ENCODE measurements at regions not wholly inside any gene's neighbourhood (a gene's known extent, or its start where the extent isn't known, plus 50 kb on each side); places are given as distances from the start of the nearest gene placed in this dataset.
"Not testable (repeated sequence)": the region's sequence is repeated elsewhere in the genome, so short reads cannot be mapped to it uniquely, and the experiment has no call there.

DNA sequence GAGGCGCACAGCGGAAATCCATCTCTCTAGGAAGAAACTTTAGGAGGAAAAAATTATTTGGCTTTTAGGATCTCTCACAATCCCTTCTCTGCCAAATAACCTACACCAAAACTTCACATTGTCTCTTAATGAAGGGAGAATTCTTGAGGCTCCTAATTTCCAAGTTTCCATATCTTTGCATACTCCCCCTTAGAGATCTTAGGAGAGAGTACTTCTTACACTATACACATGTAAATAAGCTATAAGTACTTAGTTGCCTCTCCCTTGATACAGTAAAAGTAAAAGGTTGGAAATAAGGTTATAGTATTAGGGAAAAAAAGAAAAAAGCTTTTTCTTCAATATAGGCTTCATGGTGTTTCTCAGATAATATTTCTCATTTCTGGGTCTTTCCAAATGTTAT, 596.7 kb downstream of the SATB2 start:
- peaks cover 0 to 13% (median 9%) of the 10 kb centered on the region in 5 donors for H3K9me3 ChIP-seq (ENCODE audit: control insufficient read depth in 5 of 5, low read length in 5 of 5)
- H3K4me3 ChIP-seq (ENCODE audit: low read depth in 1 of 5, low read length in 5 of 5), result no peak overlapping the region
- no peak overlapping the region for H3K27ac ChIP-seq (ENCODE audit: low read depth, low read length)
- H3K36me3 ChIP-seq (ENCODE audit: control insufficient read depth in 5 of 5, insufficient read depth in 5 of 5, low read length in 5 of 5), result no peaks in the 10 kb centered on the region
- H3K4me1 ChIP-seq (ENCODE audit: control insufficient read depth in 5 of 5, insufficient read depth in 5 of 5, low read length in 5 of 5), result no peaks in the 10 kb centered on the region
- no peaks in the 10 kb centered on the region for H3K27me3 ChIP-seq (ENCODE audit: control insufficient read depth in 5 of 5, insufficient read depth in 4 of 5, low read length in 5 of 5)
- no peak overlapping the region for H3K9ac ChIP-seq (ENCODE audit: low read length in 5 of 5)

DNA sequence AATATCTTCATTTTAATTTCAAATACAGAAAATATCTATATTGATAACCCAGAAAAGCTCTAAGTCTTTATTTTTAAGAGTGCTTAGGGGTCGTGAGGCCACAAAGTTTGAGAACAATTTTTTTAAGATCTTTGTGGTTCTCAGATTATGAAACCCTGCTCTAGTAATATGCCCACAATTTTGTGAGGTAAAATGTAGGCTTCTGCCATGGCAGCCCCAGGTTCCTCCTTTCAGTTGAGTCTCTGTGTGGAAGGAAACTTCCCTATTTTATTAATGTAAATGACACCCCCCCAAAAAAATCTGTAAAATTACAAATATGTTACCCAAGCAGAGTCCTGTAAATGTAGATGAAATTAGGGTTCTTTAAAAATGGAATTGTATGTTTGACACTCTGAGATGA, 600.5 kb downstream of the SATB2 start:
- Histone ChIP-seq H3K9ac (ENCODE audit: low read length in 5 of 5) (no peak overlapping the region), H3K4me3 (ENCODE audit: low read depth in 1 of 5, low read length in 5 of 5) (no peak overlapping the region), H3K36me3 (ENCODE audit: control insufficient read depth in 5 of 5, insufficient read depth in 5 of 5, low read length in 5 of 5) (no peaks in the 10 kb centered on the region), H3K27me3 (ENCODE audit: control insufficient read depth in 5 of 5, insufficient read depth in 4 of 5, low read length in 5 of 5) (no peaks in the 10 kb centered on the region), H3K27ac (ENCODE audit: low read depth, low read length) (no peak overlapping the region), H3K9me3 (ENCODE audit: control insufficient read depth in 5 of 5, low read length in 5 of 5) (peaks cover 0 to 13% (median 11%) of the 10 kb centered on the region in 5 donors), H3K4me1 (ENCODE audit: control insufficient read depth in 5 of 5, insufficient read depth in 5 of 5, low read length in 5 of 5) (no peaks in the 10 kb centered on the region)

DNA sequence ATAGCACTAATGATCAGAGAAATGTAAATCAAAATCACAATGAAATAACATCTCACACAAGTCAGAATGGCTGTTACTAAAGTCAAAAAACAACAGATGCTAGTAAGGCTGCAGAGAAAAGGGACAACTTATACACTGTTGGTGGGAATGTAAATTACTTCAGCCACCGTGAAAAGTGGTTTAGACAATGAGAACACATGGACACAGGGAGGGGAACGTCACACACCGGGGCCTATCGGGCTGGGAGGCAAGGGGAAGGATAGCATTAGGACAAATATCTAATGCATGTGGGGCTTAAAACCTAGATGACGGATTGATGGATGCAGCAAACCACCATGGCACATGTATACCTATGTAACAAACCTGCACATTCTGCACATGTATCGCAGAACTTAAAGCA, 602.0 kb downstream of the SATB2 start:
- not testable (repeated sequence) for H3K27ac ChIP-seq (ENCODE audit: low read depth, low read length); H3K27me3 ChIP-seq (ENCODE audit: control insufficient read depth in 5 of 5, insufficient read depth in 4 of 5, low read length in 5 of 5); H3K36me3 ChIP-seq (ENCODE audit: control insufficient read depth in 5 of 5, insufficient read depth in 5 of 5, low read length in 5 of 5); H3K9ac ChIP-seq (ENCODE audit: low read length in 5 of 5); H3K4me1 ChIP-seq (ENCODE audit: control insufficient read depth in 5 of 5, insufficient read depth in 5 of 5, low read length in 5 of 5); H3K4me3 ChIP-seq (ENCODE audit: low read depth in 1 of 5, low read length in 5 of 5)
- H3K9me3 ChIP-seq (ENCODE audit: control insufficient read depth in 5 of 5, low read length in 5 of 5), result peaks cover 0 to 13% (median 11%) of the 10 kb centered on the region in 5 donors

DNA sequence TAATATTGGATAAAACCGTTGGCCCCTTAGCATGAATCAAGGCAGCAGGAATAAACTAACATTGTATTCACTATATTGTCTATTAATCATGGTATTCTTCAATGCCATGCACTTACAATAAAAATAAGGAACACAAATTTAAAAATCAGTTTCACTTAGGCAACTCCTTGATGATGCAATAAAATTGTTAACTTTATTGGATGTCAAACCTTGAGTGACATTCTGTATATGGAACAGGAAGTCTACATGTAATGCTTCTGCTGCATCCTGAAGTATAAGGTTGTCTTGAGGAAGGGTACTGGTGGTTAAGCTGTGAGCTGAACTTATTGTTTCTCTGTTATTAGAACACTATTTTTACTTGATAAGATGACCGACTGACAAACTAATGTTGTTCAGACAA, 605.5 kb downstream of the SATB2 start:
- Histone ChIP-seq H3K4me1 (ENCODE audit: control insufficient read depth in 5 of 5, insufficient read depth in 5 of 5, low read length in 5 of 5) (no peaks in the 10 kb centered on the region), H3K9me3 (ENCODE audit: control insufficient read depth in 5 of 5, low read length in 5 of 5) (peaks cover 0 to 2% (median 0%) of the 10 kb centered on the region in 5 donors), H3K9ac (ENCODE audit: low read length in 5 of 5) (no peak overlapping the region), H3K27me3 (ENCODE audit: control insufficient read depth in 5 of 5, insufficient read depth in 4 of 5, low read length in 5 of 5) (no peaks in the 10 kb centered on the region), H3K4me3 (ENCODE audit: low read depth in 1 of 5, low read length in 5 of 5) (no peak overlapping the region), H3K36me3 (ENCODE audit: control insufficient read depth in 5 of 5, insufficient read depth in 5 of 5, low read length in 5 of 5) (no peaks in the 10 kb centered on the region), H3K27ac (ENCODE audit: low read depth, low read length) (no peak overlapping the region)

DNA sequence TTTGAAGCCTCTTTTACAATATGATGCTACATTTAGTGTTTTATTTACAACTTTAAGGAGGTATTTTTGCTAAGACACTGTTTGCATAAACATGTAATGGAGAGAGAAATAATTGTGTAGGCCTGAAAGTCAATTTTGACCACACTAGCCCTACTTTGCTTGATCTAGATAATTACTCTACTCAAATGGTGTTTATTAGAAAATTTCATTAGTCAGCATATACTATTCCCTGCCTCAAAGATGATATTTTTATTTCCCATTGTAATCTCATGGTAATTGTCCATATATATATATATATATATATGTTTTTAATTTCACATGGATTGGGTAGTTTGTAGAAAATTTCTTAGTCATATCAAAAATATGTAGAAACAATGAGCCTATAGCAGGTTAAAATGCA, 632.2 kb downstream of the SATB2 start:
- H3K9me3 ChIP-seq (ENCODE audit: control insufficient read depth in 5 of 5, low read length in 5 of 5), result no peaks in the 10 kb centered on the region
- no peaks in the 10 kb centered on the region for H3K36me3 ChIP-seq (ENCODE audit: control insufficient read depth in 5 of 5, insufficient read depth in 5 of 5, low read length in 5 of 5)
- H3K4me3 ChIP-seq (ENCODE audit: low read depth in 1 of 5, low read length in 5 of 5), result no peak overlapping the region
- H3K9ac ChIP-seq (ENCODE audit: low read length in 5 of 5), result no peak overlapping the region
- H3K4me1 ChIP-seq (ENCODE audit: control insufficient read depth in 5 of 5, insufficient read depth in 5 of 5, low read length in 5 of 5), result no peaks in the 10 kb centered on the region
- H3K27ac ChIP-seq (ENCODE audit: low read depth, low read length), result no peak overlapping the region
- no peaks in the 10 kb centered on the region for H3K27me3 ChIP-seq (ENCODE audit: control insufficient read depth in 5 of 5, insufficient read depth in 4 of 5, low read length in 5 of 5)

DNA sequence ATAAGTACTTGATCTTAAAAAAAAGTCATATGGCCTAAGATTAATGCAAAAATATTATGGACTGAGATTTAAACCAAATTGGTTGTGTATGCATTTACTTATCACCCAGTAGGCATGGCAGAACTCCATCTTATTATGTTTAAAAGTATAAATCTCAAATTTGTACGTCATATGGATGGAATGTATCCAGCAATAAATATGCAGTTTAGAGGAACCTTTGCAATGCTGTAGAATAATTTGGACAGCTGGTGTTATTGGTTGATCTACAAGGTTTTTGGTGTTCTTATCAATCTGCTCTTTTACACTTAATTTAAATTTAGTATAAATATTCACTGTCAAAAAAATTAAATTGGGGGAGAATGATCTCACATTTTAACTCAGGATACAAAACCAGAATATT, 640.2 kb downstream of the SATB2 start:
- Histone ChIP-seq H3K36me3 (ENCODE audit: control insufficient read depth in 5 of 5, insufficient read depth in 5 of 5, low read length in 5 of 5) (no peaks in the 10 kb centered on the region), H3K27me3 (ENCODE audit: control insufficient read depth in 5 of 5, insufficient read depth in 4 of 5, low read length in 5 of 5) (no peaks in the 10 kb centered on the region)

DNA sequence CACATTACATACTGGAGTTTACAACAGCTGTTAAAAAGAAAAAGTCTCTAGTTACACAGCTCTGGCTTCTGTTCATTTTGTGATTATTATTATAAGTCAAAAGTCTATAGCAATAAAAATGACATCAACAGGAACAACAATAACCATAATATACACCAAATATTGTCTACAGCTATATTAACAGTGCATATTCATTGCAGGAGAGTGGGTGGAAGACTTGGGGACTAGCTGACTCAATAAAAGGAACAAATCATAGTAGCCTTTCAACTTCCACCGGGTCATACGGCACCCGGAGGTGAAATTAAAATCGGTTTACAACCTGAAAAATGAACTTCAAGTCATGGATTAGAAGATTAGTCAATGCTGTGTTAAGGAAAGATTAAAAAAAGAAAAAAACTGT, 642.1 kb downstream of the SATB2 start:
- H3K9me3 ChIP-seq (ENCODE audit: control insufficient read depth in 5 of 5, low read length in 5 of 5), result no peaks in the 10 kb centered on the region
- H3K4me3 ChIP-seq (ENCODE audit: low read depth in 1 of 5, low read length in 5 of 5), result no peak overlapping the region
- H3K27me3 ChIP-seq (ENCODE audit: control insufficient read depth in 5 of 5, insufficient read depth in 4 of 5, low read length in 5 of 5), result no peaks in the 10 kb centered on the region
- H3K4me1 ChIP-seq (ENCODE audit: control insufficient read depth in 5 of 5, insufficient read depth in 5 of 5, low read length in 5 of 5), result no peaks in the 10 kb centered on the region
- H3K9ac ChIP-seq (ENCODE audit: low read length in 5 of 5), result no peak overlapping the region
- H3K36me3 ChIP-seq (ENCODE audit: control insufficient read depth in 5 of 5, insufficient read depth in 5 of 5, low read length in 5 of 5), result no peaks in the 10 kb centered on the region
- no peak overlapping the region for H3K27ac ChIP-seq (ENCODE audit: low read depth, low read length)

More for the DNA sequence above, 640.2 kb downstream of the SATB2 start:
- Histone ChIP-seq H3K9me3 (ENCODE audit: control insufficient read depth in 5 of 5, low read length in 5 of 5) (no peaks in the 10 kb centered on the region), H3K4me1 (ENCODE audit: control insufficient read depth in 5 of 5, insufficient read depth in 5 of 5, low read length in 5 of 5) (no peaks in the 10 kb centered on the region), H3K27ac (ENCODE audit: low read depth, low read length) (no peak overlapping the region), H3K9ac (ENCODE audit: low read length in 5 of 5) (no peak overlapping the region), H3K4me3 (ENCODE audit: low read depth in 1 of 5, low read length in 5 of 5) (no peak overlapping the region)

DNA sequence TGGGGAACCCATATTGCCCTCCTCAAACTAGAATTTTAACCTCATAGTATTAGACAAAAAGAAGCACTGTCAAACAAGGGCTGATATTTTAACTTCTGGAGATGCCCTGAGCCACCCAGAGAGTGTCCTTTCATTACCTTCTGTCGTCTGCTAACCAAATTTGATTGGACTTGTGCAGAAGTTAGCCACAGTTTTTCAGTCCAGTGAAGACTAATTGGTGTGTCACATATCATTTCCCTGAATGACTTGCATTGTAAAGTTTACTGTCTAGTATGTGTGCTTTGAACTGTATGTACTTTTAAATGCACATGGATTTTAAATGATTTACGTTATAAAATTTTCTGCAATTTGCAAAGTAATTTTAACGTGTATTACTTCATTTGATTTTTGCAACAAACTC, 646.5 kb downstream of the SATB2 start:
- H3K9me3 ChIP-seq (ENCODE audit: control insufficient read depth in 5 of 5, low read length in 5 of 5), result no peaks in the 10 kb centered on the region
- no peak overlapping the region for H3K27ac ChIP-seq (ENCODE audit: low read depth, low read length)
- no peaks in the 10 kb centered on the region for H3K36me3 ChIP-seq (ENCODE audit: control insufficient read depth in 5 of 5, insufficient read depth in 5 of 5, low read length in 5 of 5)
- no peak overlapping the region for H3K9ac ChIP-seq (ENCODE audit: low read length in 5 of 5)
- H3K27me3 ChIP-seq (ENCODE audit: control insufficient read depth in 5 of 5, insufficient read depth in 4 of 5, low read length in 5 of 5), result no peaks in the 10 kb centered on the region
- no peaks in the 10 kb centered on the region for H3K4me1 ChIP-seq (ENCODE audit: control insufficient read depth in 5 of 5, insufficient read depth in 5 of 5, low read length in 5 of 5)
- no peak overlapping the region for H3K4me3 ChIP-seq (ENCODE audit: low read depth in 1 of 5, low read length in 5 of 5)

DNA sequence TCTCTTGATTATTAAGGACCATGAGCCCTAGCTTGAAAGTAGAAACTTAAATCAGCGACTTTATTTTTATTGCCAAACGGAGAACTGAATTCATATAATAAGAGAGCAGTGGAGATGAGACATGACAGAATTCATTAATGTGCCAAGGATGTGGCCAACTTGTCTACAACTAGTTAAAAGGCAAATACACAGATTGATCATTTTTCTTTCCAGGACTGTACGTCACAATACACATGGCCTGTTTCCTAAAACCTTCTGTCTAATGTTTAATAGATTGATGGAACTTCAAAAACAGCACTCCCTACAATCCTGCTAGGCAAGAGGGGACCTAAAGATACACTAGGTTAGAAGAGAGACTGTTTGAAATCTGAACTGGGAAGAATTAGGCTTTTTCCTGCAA, 647.8 kb downstream of the SATB2 start:
- H3K4me3 ChIP-seq (ENCODE audit: low read depth in 1 of 5, low read length in 5 of 5), result no peak overlapping the region
- H3K9me3 ChIP-seq (ENCODE audit: control insufficient read depth in 5 of 5, low read length in 5 of 5), result no peaks in the 10 kb centered on the region

DNA sequence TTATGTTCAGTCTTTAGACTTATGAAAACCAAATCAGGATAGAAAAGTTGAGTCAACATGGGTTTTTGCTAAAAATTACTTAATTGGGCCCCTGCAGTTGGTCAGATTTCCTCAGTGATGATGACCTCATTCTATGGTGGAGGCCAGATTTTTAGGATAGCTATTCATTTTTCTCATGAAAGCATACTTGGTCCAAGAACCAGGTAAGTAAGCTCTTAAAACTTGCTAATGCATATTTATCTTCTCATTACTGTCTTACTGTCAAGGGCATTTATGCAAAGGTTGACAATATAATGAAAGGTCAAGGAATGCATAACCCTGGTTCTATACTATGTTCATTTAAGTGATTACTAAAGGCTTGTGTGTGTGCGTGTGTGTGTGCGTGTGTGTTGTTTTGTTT, 650.6 kb downstream of the SATB2 start:
- H3K9ac ChIP-seq (ENCODE audit: low read length in 5 of 5), result no peak overlapping the region
- H3K27ac ChIP-seq (ENCODE audit: low read depth, low read length), result no peak overlapping the region
- no peaks in the 10 kb centered on the region for H3K4me1 ChIP-seq (ENCODE audit: control insufficient read depth in 5 of 5, insufficient read depth in 5 of 5, low read length in 5 of 5)
- H3K9me3 ChIP-seq (ENCODE audit: control insufficient read depth in 5 of 5, low read length in 5 of 5), result no peaks in the 10 kb centered on the region
- no peaks in the 10 kb centered on the region for H3K36me3 ChIP-seq (ENCODE audit: control insufficient read depth in 5 of 5, insufficient read depth in 5 of 5, low read length in 5 of 5)
- no peaks in the 10 kb centered on the region for H3K27me3 ChIP-seq (ENCODE audit: control insufficient read depth in 5 of 5, insufficient read depth in 4 of 5, low read length in 5 of 5)
- no peak overlapping the region for H3K4me3 ChIP-seq (ENCODE audit: low read depth in 1 of 5, low read length in 5 of 5)

More for the DNA sequence above, 647.8 kb downstream of the SATB2 start:
- H3K9ac ChIP-seq (ENCODE audit: low read length in 5 of 5), result no peak overlapping the region
- H3K27me3 ChIP-seq (ENCODE audit: control insufficient read depth in 5 of 5, insufficient read depth in 4 of 5, low read length in 5 of 5), result no peaks in the 10 kb centered on the region
- H3K36me3 ChIP-seq (ENCODE audit: control insufficient read depth in 5 of 5, insufficient read depth in 5 of 5, low read length in 5 of 5), result no peaks in the 10 kb centered on the region
- H3K4me1 ChIP-seq (ENCODE audit: control insufficient read depth in 5 of 5, insufficient read depth in 5 of 5, low read length in 5 of 5), result no peaks in the 10 kb centered on the region
- H3K27ac ChIP-seq (ENCODE audit: low read depth, low read length), result no peak overlapping the region

DNA sequence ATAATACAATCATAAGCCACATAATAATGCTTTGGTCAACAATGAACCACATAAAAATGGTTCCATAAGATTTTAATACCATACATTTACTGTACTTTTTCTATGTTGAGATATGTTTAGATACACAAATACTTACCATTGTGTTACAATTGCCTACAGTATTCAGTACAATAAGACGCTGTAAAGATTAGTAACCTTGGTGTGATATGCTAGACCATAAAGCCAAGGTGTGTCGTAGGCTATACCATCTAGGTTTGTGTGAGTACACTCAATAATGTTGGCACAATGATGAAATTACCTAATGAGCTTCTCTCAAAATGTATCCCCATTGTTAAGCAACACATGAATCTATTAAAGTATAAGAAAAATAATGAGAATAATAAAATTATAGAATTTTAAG, 662.3 kb downstream of the SATB2 start:
- Histone ChIP-seq H3K4me3 (ENCODE audit: low read depth in 1 of 5, low read length in 5 of 5) (no peak overlapping the region), H3K27me3 (ENCODE audit: control insufficient read depth in 5 of 5, insufficient read depth in 4 of 5, low read length in 5 of 5) (no peaks in the 10 kb centered on the region), H3K4me1 (ENCODE audit: control insufficient read depth in 5 of 5, insufficient read depth in 5 of 5, low read length in 5 of 5) (no peaks in the 10 kb centered on the region), H3K9me3 (ENCODE audit: control insufficient read depth in 5 of 5, low read length in 5 of 5) (no peaks in the 10 kb centered on the region), H3K36me3 (ENCODE audit: control insufficient read depth in 5 of 5, insufficient read depth in 5 of 5, low read length in 5 of 5) (no peaks in the 10 kb centered on the region), H3K9ac (ENCODE audit: low read length in 5 of 5) (no peak overlapping the region), H3K27ac (ENCODE audit: low read depth, low read length) (no peak overlapping the region)
